Nephron (organoid): ENCODE measurements at regions not wholly inside any gene's neighbourhood (a gene's known extent, or its start where the extent isn't known, plus 50 kb on each side); places are given as distances from the start of the nearest gene placed in this dataset.

Source experiments
- H3K27ac Mint-ChIP-seq, 3 experiments: 2 replicates each; pipeline ENCODE4 v1.8.0; 2020; ENCODE audit warnings: mixed read lengths in 3 of 3, mild to moderate bottlenecking in 2 of 3, moderate library complexity in 1 of 3
- H3K27me3 Mint-ChIP-seq: 2 replicates; pipeline ENCODE4 v1.8.0; 2021; ENCODE audit warnings: low read depth, mild to moderate bottlenecking, moderate library complexity, mixed read lengths
- H3K36me3 Mint-ChIP-seq: 2 replicates; pipeline ENCODE4 v1.8.0; 2020; ENCODE audit warnings: low read depth, mixed read lengths
- H3K4me1 Mint-ChIP-seq: 2 replicates; pipeline ENCODE4 v1.8.0; 2020; ENCODE audit warnings: mixed read lengths
- H3K4me3 Mint-ChIP-seq, 3 experiments: 2 replicates each; pipeline ENCODE4 v1.8.0; 2020; ENCODE audit warnings: mild to moderate bottlenecking in 3 of 3, mixed read lengths in 3 of 3, moderate library complexity in 2 of 3
- H3K9me3 Mint-ChIP-seq: 2 replicates; pipeline ENCODE4 v1.8.0; 2020; ENCODE audit warnings: mixed read lengths
- TF ChIP-seq, protein P1 (sequence below), 3 experiments: fragments of 200-600 bp; sonication (generic); IDR thresholded peaks; one replicate each; pipeline ENCODE4 v1.5.0; 2021; ENCODE audit warnings: antibody characterized with exemption in 3 of 3; ENCODE audit not compliant: unreplicated experiment in 3 of 3

DNA sequence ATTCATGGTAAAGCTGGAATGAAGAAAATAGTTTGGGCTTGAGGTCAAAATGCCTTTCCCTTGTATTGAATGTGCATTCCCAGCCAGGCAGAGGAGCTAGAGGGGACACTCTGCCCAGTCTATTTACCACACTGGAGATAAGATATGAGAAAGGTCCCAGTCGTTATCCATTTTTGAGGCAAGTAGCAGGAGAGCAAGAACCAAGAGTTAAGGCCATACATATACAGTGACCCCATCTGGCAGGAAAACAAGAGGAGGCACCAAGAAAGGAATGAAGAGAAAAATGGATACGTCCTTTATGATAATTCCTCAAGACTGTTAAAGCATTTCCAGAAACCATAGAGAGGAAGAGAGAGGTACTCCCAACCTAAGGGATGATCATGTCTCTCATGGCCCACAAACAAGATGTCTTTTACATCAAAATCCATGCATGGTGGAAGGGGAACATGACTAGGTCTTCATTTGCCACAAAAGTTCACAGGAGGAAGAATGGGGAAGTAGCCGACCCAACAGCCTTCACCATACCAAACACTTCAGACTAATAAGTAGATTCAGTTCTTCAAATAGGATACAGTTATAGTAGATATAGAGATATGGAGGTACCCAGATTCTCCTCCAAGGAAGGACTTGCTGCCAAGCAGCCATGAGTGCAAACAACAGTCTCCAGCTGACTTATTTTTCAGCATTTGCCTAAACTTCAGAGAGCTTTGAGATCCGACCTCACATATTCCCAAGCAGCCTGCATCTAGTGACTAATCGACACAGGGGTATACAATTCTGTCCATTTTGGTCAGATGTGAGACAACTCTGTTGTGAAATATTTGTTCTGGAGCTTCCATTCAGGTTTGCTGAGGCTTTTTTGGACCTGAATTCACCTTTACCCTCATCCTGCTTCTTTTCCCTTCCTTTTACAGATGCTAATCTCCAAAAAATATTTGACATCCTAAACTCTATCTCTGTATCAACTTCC, 61.1 kb upstream of the CCDC71L start:
- peaks cover 4% of the 10 kb centered on the region for H3K27me3 Mint-ChIP-seq
- no peak overlapping the region for H3K27ac Mint-ChIP-seq
- H3K36me3 Mint-ChIP-seq = no peaks in the 10 kb centered on the region
- TF ChIP-seq, protein P1, sequence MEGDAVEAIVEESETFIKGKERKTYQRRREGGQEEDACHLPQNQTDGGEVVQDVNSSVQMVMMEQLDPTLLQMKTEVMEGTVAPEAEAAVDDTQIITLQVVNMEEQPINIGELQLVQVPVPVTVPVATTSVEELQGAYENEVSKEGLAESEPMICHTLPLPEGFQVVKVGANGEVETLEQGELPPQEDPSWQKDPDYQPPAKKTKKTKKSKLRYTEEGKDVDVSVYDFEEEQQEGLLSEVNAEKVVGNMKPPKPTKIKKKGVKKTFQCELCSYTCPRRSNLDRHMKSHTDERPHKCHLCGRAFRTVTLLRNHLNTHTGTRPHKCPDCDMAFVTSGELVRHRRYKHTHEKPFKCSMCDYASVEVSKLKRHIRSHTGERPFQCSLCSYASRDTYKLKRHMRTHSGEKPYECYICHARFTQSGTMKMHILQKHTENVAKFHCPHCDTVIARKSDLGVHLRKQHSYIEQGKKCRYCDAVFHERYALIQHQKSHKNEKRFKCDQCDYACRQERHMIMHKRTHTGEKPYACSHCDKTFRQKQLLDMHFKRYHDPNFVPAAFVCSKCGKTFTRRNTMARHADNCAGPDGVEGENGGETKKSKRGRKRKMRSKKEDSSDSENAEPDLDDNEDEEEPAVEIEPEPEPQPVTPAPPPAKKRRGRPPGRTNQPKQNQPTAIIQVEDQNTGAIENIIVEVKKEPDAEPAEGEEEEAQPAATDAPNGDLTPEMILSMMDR (IDR thresholded peaks at IDR 0.05; ENCODE audit: unreplicated experiment in 3 of 3) = no peak
- H3K4me1 Mint-ChIP-seq = no peaks in the 10 kb centered on the region
- H3K9me3 Mint-ChIP-seq = peaks cover 11% of the 10 kb centered on the region
- no peak overlapping the region for H3K4me3 Mint-ChIP-seq

DNA sequence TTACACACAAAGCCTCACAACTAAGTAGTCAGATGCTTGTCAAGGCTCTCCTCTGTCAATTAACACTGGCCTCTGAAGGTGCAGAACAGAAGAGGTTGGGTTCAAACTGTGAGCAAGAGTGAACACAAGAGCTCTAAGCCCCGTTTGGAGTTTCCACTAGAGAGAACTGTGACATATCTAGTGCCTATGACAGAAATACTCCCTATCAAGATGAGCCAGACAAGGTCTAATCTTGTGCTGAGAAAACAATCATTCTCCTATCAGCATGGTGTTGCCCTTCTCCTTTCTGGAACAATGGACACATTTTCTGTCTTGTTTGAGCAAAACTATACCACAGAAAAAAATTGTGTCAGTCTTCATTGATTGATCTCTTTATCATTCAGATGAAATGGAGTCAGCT, 62.4 kb upstream of the CCDC71L start:
- Mint-ChIP-seq H3K27me3 (peaks cover 4% of the 10 kb centered on the region), H3K4me3 (no peak overlapping the region), H3K9me3 (peaks cover 14% of the 10 kb centered on the region), H3K4me1 (no peaks in the 10 kb centered on the region), H3K36me3 (no peaks in the 10 kb centered on the region), H3K27ac (no peak overlapping the region)
- TF ChIP-seq, protein P1 (IDR thresholded peaks at IDR 0.05; ENCODE audit: unreplicated experiment in 3 of 3) = no peak

DNA sequence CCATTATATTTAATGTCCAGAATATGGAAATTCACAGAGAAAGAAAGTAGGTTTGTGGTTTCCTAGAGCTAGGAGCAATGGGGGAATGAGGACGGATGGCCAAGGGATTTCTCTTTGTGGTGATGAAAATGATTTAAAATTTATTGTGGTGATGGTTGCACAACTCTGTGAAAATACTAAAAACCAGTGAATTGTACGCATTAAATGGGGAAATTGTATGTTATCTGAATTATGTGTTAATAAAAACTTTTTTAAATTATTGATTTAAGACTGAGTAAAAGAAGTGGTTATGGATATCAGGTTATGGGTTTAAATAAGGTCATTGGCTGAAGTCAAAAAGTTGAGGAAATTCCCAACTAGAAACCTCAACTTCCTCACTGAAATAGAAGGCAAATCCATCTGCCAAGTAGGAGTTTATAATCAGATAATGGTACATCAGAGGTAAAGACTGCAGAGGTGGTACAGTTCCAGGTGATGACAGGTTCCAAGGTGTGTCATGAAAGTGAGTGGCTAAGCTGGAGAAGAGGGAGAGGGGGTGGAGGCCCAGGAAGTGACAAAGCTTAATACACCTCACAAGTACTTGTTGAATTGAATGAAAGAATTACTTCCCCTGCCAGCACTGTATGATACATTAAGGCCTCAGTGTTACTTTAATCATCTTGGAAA, 68.9 kb upstream of the CCDC71L start:
- no peaks in the 10 kb centered on the region for H3K4me1 Mint-ChIP-seq
- no peak overlapping the region for H3K4me3 Mint-ChIP-seq
- peaks cover 3% of the 10 kb centered on the region for H3K27me3 Mint-ChIP-seq
- H3K27ac Mint-ChIP-seq = no peak overlapping the region
- TF ChIP-seq, protein P1 (IDR thresholded peaks at IDR 0.05; ENCODE audit: unreplicated experiment in 3 of 3) = no peak
- H3K36me3 Mint-ChIP-seq = no peaks in the 10 kb centered on the region
- H3K9me3 Mint-ChIP-seq = peaks cover 7% of the 10 kb centered on the region

DNA sequence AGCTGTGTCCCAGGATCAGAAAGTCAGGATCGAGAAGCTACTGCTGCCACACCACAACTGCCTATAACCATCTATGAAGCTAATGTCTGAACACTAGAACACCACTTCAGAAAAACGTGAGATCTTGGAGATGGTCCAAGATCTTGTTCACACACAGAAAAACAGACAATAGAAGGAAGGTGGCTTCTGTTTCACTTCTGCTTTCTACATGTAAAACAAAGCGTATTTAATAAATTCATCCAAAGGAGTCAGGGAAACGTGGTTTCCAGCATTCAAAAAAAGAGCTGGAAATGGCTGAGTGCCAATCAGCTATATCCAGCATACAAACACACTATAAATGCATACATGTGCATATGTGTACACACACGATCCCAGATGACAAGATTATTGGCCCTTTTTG, 70.2 kb upstream of the CCDC71L start:
- peaks cover 9% of the 10 kb centered on the region for H3K9me3 Mint-ChIP-seq
- no peaks in the 10 kb centered on the region for H3K4me1 Mint-ChIP-seq
- TF ChIP-seq, protein P1 (IDR thresholded peaks at IDR 0.05; ENCODE audit: unreplicated experiment in 3 of 3) = no peak
- peaks cover 3% of the 10 kb centered on the region for H3K27me3 Mint-ChIP-seq
- H3K4me3 Mint-ChIP-seq = no peak overlapping the region
- no peak overlapping the region for H3K27ac Mint-ChIP-seq
- H3K36me3 Mint-ChIP-seq = no peaks in the 10 kb centered on the region

DNA sequence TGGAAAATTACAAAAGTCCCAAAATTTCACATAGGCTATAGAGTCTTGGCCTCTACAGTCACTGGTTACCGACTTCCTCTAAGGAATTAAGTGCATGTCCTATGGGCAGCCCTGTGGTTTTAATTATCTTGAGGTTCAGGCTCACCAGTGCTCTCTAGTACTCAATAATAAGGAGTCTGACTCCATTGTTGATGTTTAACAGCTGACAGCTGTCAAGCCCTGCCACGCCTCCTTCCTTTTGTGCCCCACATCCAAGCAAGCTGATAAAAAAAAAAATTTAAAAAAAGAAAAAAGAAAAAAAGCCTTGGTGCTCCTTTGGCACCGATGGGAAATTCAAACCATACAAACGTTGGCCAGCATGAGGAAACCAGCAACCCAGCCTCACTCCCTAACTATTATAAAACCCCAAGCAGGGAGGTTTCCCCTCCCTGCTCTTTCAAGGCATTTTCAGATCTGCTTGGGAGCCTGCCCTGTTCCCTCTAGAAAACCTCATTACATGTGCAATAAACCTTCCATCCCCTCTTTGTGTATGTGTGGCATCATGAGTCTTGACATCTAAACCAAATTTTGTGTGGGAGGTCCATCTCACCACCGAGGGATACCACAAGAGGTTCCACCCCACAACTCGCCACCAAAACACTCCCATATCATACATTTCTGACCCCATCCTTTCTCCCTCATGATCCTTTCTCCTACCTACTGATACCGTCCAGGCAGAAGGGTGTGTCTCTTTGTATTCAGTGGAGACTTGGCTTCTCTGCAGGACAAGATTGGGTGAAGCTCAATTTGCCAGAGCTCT, 70.9 kb upstream of the CCDC71L start:
- Mint-ChIP-seq H3K4me1 (no peaks in the 10 kb centered on the region), H3K9me3 (peaks cover 11% of the 10 kb centered on the region), H3K27me3 (peaks cover 3% of the 10 kb centered on the region), H3K27ac (no peak overlapping the region), H3K4me3 (no peak overlapping the region), H3K36me3 (no peaks in the 10 kb centered on the region)
- TF ChIP-seq, protein P1 (IDR thresholded peaks at IDR 0.05; ENCODE audit: unreplicated experiment in 3 of 3) = no peak
